ENCODE measurements at regions not wholly inside any gene's neighbourhood (a gene's known extent, or its start where the extent isn't known, plus 50 kb on each side); places are given as distances from the start of the nearest gene placed in this dataset.

DNA sequence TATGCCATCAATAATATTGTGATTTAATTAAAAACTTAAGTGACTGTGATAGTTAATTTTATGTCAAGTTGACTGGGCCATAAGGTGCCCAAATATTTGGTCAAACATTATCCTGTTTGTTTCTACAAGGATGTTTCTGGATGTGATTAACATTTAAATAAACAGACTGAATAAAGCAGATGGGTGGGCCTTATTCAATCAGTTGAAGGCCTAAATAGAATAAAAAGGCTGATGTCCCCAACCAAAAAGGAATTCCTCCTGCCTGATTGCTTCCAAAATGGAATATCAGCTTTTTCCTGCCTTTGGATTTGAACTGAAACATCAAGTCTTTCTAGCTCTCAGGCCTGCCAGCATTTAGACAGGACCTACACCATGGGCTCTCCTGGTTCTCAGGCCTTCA lies 961.7 kb downstream of the NTRK3 start:
- no peaks in the 10 kb centered on the region for H3K27me3 ChIP-seq (replicated peaks; ENCODE audit: control insufficient read depth, insufficient read depth, low read length)
- no peaks in the 10 kb centered on the region for H3K9me3 ChIP-seq (ENCODE audit: control insufficient read depth, low read length)
- H3K4me3 ChIP-seq (ENCODE audit: low read length) = no peak overlapping the region
- no peak overlapping the region for H3K9ac ChIP-seq (ENCODE audit: low read length)
- no peaks in the 10 kb centered on the region for H3K4me1 ChIP-seq (ENCODE audit: control insufficient read depth, insufficient read depth, low read length)
- no peak for DNase-seq (ENCODE audit: low read depth)
- no peaks in the 10 kb centered on the region for H3K36me3 ChIP-seq (ENCODE audit: control insufficient read depth, insufficient read depth, low read length, severe bottlenecking)

DNA sequence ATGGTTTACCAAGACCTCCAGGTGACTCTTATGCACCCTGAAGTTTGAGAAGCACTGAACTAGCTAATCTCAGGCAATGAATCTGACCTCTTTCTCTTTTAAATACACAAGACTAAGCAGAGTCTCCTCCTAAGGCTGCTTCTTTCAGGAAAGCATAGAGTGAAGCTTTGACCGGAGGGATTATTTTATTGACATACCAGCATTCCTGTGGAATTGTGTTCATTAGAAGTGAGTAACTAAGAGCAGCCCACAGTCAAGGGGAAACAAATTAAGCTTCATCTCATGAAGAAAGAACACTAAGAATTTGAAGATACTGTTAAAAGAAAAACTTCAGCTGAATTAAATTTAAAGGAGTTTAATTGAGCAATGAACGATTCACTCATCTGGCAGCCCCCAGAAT lies 963.5 kb downstream of the NTRK3 start:
- H3K27me3 ChIP-seq (replicated peaks; ENCODE audit: control insufficient read depth, insufficient read depth, low read length) = no peaks in the 10 kb centered on the region

DNA sequence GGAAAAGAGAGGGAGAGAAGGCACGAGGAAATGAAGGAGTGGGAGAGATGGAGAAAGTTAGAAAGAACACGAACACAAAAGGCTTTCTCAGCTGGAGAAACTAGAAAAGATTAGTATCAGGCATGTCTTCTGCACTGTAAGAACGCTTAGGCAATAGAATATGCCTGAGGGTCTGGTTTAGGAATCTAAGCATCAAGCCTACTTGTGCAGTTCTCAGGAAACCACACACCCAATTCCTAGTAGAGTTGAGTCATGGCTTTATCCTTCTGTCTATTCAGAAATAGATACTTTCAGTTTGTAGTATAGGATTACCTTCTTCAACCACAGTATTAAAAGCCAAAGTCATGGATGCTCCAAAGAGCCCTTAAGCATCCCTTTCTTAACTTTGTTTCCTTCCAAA lies 969.4 kb downstream of the NTRK3 start:
- no peaks in the 10 kb centered on the region for H3K36me3 ChIP-seq (ENCODE audit: control insufficient read depth, insufficient read depth, low read length, severe bottlenecking)
- H3K4me3 ChIP-seq (ENCODE audit: low read length) = no peak overlapping the region
- no peaks in the 10 kb centered on the region for H3K4me1 ChIP-seq (ENCODE audit: control insufficient read depth, insufficient read depth, low read length)
- DNase-seq (ENCODE audit: low read depth) = peak; percentile 79
- no peaks in the 10 kb centered on the region for H3K27me3 ChIP-seq (replicated peaks; ENCODE audit: control insufficient read depth, insufficient read depth, low read length)
- no peaks in the 10 kb centered on the region for H3K9me3 ChIP-seq (ENCODE audit: control insufficient read depth, low read length)
- no peak overlapping the region for H3K9ac ChIP-seq (ENCODE audit: low read length)

More for the DNA sequence above, 963.5 kb downstream of the NTRK3 start:
- no peaks in the 10 kb centered on the region for H3K4me1 ChIP-seq (ENCODE audit: control insufficient read depth, insufficient read depth, low read length)
- peak; percentile 3 for DNase-seq (ENCODE audit: low read depth)
- no peaks in the 10 kb centered on the region for H3K36me3 ChIP-seq (ENCODE audit: control insufficient read depth, insufficient read depth, low read length, severe bottlenecking)
- no peak overlapping the region for H3K4me3 ChIP-seq (ENCODE audit: low read length)
- no peak overlapping the region for H3K9ac ChIP-seq (ENCODE audit: low read length)
- H3K9me3 ChIP-seq (ENCODE audit: control insufficient read depth, low read length) = no peaks in the 10 kb centered on the region

DNA sequence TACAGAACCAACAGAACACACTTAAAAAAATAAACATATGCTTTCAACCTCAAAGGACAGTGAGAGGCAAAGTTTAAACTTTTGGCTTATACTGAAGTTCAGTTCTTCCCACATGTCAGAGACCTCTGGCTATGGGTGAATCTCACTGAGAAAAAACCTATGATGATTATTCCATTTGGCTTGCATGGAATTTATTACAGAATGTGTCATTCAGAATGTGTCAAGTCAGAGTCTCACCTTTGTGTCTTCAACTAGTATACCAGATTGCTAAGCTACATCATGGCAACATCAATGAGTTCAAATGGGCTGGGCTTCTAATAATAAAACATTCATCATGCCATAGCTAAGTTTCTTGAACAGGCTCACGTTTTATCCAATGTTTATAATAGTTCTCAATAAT lies 987.0 kb downstream of the NTRK3 start:
- no peak overlapping the region for H3K9ac ChIP-seq (ENCODE audit: low read length)
- DNase-seq (ENCODE audit: low read depth) = no peak
- no peaks in the 10 kb centered on the region for H3K27me3 ChIP-seq (replicated peaks; ENCODE audit: control insufficient read depth, insufficient read depth, low read length)
- no peaks in the 10 kb centered on the region for H3K9me3 ChIP-seq (ENCODE audit: control insufficient read depth, low read length)
- no peak overlapping the region for H3K4me3 ChIP-seq (ENCODE audit: low read length)
- no peaks in the 10 kb centered on the region for H3K36me3 ChIP-seq (ENCODE audit: control insufficient read depth, insufficient read depth, low read length, severe bottlenecking)
- H3K4me1 ChIP-seq (ENCODE audit: control insufficient read depth, insufficient read depth, low read length) = no peaks in the 10 kb centered on the region

DNA sequence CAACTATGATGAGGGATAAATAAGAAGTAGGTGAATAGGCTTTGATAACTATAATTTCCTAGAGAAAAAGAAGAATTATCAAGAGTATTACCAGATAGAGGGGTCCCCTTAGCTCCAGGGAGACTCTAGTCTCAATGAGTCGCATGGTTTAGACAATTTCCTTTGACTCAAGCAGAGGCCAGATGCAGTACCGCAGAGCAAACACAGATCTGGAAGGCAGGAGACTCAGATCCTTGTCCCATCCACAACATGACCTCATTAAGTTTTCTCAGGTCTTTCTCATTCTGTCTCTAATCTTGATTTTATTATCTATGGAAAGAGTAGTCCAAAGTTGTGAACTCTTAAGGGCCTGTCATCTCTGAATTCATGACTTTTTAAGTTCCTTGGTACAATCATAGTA lies 987.9 kb downstream of the NTRK3 start:
- Histone ChIP-seq H3K4me3 (ENCODE audit: low read length) (no peak overlapping the region), H3K9me3 (ENCODE audit: control insufficient read depth, low read length) (no peaks in the 10 kb centered on the region), H3K27me3 (replicated peaks; ENCODE audit: control insufficient read depth, insufficient read depth, low read length) (no peaks in the 10 kb centered on the region), H3K9ac (ENCODE audit: low read length) (no peak overlapping the region), H3K36me3 (ENCODE audit: control insufficient read depth, insufficient read depth, low read length, severe bottlenecking) (no peaks in the 10 kb centered on the region), H3K4me1 (ENCODE audit: control insufficient read depth, insufficient read depth, low read length) (no peaks in the 10 kb centered on the region)
- no peak for DNase-seq (ENCODE audit: low read depth)

DNA sequence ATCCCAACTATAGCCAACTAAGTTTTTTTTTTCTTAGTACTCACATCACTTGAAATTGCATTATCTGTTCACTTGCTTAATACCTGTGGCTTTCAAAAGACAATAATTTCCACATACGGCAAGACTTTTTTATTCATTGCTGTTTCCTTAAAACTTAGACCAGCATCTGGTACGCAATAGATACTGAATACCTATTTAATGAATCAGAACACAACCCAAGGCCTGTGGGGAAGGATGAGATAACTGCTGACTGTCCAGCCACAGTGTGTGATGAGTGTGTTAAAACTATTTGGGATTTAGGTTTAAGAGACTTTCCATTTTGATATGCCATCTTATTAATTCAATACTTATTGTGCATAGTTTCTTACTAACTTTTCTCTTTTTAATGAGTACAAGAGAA lies 988.7 kb downstream of the NTRK3 start:
- no peak overlapping the region for H3K4me3 ChIP-seq (ENCODE audit: low read length)
- H3K4me1 ChIP-seq (ENCODE audit: control insufficient read depth, insufficient read depth, low read length) = no peaks in the 10 kb centered on the region
- H3K36me3 ChIP-seq (ENCODE audit: control insufficient read depth, insufficient read depth, low read length, severe bottlenecking) = no peaks in the 10 kb centered on the region
- DNase-seq (ENCODE audit: low read depth) = peak; percentile 28
- H3K9ac ChIP-seq (ENCODE audit: low read length) = no peak overlapping the region
- no peaks in the 10 kb centered on the region for H3K27me3 ChIP-seq (replicated peaks; ENCODE audit: control insufficient read depth, insufficient read depth, low read length)
- H3K9me3 ChIP-seq (ENCODE audit: control insufficient read depth, low read length) = no peaks in the 10 kb centered on the region

DNA sequence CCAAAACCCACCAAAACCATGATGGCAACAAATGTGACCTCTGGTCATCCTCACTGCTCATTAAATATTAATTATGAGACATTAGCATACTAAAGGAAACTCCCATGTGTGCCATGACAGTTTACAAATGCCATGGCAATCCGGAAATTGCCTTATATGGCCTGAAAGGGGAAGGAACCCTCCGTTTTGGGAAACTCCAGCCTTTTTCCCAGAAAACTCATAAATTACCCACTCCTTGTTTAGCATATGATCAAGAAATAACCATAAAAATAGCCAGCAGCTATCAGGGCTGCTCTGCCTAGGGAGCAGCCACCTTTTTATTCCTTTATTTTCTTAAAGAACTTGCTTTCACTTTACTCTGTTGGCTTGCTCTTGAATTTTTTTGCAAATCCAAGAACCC lies 992.7 kb downstream of the NTRK3 start:
- no peak overlapping the region for H3K9ac ChIP-seq (ENCODE audit: low read length)
- H3K4me1 ChIP-seq (ENCODE audit: control insufficient read depth, insufficient read depth, low read length) = no peaks in the 10 kb centered on the region
- no peak for DNase-seq (ENCODE audit: low read depth)
- H3K27me3 ChIP-seq (replicated peaks; ENCODE audit: control insufficient read depth, insufficient read depth, low read length) = no peaks in the 10 kb centered on the region
- H3K36me3 ChIP-seq (ENCODE audit: control insufficient read depth, insufficient read depth, low read length, severe bottlenecking) = no peaks in the 10 kb centered on the region
- no peak overlapping the region for H3K4me3 ChIP-seq (ENCODE audit: low read length)
- H3K9me3 ChIP-seq (ENCODE audit: control insufficient read depth, low read length) = no peaks in the 10 kb centered on the region

DNA sequence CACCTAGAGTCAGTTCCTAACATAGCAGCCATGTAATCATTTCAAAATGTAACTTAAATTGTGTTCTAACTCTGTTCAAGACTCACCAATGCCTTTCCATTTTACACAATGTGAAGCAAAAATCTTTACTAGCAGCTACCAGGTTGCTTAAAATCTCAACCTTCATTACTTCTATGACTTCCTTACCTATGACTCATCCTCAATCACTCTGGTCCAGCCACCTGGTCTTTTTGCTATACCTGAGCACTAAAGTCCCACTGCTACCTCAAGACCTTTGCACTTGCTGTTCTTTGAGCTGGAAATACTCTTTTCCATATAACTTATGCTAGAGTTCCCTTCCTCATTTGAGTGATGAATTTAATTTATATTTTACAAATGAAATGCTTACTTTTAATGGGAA lies 993.2 kb downstream of the NTRK3 start:
- no peak for DNase-seq (ENCODE audit: low read depth)
- H3K36me3 ChIP-seq (ENCODE audit: control insufficient read depth, insufficient read depth, low read length, severe bottlenecking) = no peaks in the 10 kb centered on the region

DNA sequence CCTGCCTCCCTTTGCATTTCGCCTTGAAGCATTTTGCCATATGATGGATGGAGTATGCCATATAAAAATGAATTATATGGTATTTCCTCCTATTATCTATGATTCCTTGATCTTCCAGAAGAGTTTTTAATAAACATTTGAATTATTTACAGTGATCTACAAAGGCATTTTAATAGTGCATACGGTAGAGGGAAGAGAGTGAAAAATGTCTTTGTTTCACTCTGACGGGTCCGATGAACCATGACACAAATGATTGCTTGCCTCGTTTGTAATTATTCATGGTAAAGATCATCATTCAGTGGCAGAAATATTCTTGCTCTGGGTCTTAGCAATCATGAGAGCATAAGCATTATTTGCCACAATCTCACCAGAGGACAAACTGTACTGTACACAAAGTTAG lies 1010.9 kb downstream of the NTRK3 start:
- H3K9ac ChIP-seq (ENCODE audit: low read length) = no peak overlapping the region
- H3K27me3 ChIP-seq (replicated peaks; ENCODE audit: control insufficient read depth, insufficient read depth, low read length) = no peaks in the 10 kb centered on the region
- no peaks in the 10 kb centered on the region for H3K36me3 ChIP-seq (ENCODE audit: control insufficient read depth, insufficient read depth, low read length, severe bottlenecking)
- H3K9me3 ChIP-seq (ENCODE audit: control insufficient read depth, low read length) = no peaks in the 10 kb centered on the region
- DNase-seq (ENCODE audit: low read depth) = no peak
- no peaks in the 10 kb centered on the region for H3K4me1 ChIP-seq (ENCODE audit: control insufficient read depth, insufficient read depth, low read length)
- no peak overlapping the region for H3K4me3 ChIP-seq (ENCODE audit: low read length)

More for the DNA sequence above, 993.2 kb downstream of the NTRK3 start:
- Histone ChIP-seq H3K9ac (ENCODE audit: low read length) (no peak overlapping the region), H3K9me3 (ENCODE audit: control insufficient read depth, low read length) (no peaks in the 10 kb centered on the region), H3K4me1 (ENCODE audit: control insufficient read depth, insufficient read depth, low read length) (no peaks in the 10 kb centered on the region), H3K27me3 (replicated peaks; ENCODE audit: control insufficient read depth, insufficient read depth, low read length) (no peaks in the 10 kb centered on the region), H3K4me3 (ENCODE audit: low read length) (no peak overlapping the region)

DNA sequence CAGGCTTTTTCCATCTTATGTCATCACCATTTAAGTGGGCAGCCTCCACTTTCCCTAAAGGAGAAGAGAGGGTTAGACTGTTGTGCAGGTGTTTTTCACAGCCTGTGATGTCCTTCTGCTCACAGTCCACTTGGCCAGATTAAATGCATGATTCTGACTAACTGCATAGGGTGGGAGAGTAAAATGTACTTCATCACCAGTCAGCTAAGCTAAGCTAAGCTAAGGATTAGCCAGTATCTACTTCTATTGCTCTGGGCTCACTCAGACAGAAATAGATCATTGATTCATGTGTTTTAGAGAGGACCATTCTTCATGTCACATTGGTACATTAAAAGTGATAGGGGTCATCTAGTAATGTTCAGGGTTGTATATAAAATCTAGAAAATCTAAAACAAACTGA lies 1013.1 kb downstream of the NTRK3 start:
- no peak overlapping the region for H3K9ac ChIP-seq (ENCODE audit: low read length)
- H3K9me3 ChIP-seq (ENCODE audit: control insufficient read depth, low read length) = no peaks in the 10 kb centered on the region
- H3K36me3 ChIP-seq (ENCODE audit: control insufficient read depth, insufficient read depth, low read length, severe bottlenecking) = no peaks in the 10 kb centered on the region
- DNase-seq (ENCODE audit: low read depth) = no peak
- H3K4me1 ChIP-seq (ENCODE audit: control insufficient read depth, insufficient read depth, low read length) = no peaks in the 10 kb centered on the region
- H3K4me3 ChIP-seq (ENCODE audit: low read length) = no peak overlapping the region
- no peaks in the 10 kb centered on the region for H3K27me3 ChIP-seq (replicated peaks; ENCODE audit: control insufficient read depth, insufficient read depth, low read length)

DNA sequence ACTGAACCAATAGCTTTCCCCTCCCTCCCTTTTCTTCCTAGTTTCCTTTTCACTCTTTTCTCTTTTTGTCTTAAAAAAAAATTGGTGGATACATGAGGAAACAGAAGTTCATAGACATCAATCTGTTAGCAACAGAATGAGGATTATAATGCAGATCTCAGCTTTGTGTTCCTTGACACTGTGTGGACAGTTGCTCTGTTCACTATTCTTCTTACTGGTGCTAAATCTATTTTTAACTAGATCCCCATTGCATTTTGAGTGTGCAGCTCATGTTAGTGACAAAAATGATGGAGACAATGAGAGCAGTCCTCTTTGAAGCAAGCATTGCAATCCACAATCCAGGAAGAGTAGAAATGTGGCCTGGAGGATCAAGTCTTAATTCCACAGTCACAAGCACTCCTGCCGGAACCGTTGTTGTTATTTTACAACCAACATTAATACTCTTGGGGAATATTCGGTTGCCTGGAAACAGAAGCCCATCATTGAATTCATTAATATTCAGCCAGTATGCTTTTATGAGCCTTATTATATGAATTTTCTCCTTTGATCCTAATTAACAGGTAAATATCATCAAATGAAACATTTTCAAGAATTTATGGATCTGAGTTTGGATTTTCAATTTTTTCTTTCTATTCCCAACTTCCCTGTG lies 1016.8 kb downstream of the NTRK3 start:
- no peaks in the 10 kb centered on the region for H3K9me3 ChIP-seq (ENCODE audit: control insufficient read depth, low read length)
- H3K36me3 ChIP-seq (ENCODE audit: control insufficient read depth, insufficient read depth, low read length, severe bottlenecking) = no peaks in the 10 kb centered on the region
- no peak overlapping the region for H3K4me3 ChIP-seq (ENCODE audit: low read length)
- H3K27me3 ChIP-seq (replicated peaks; ENCODE audit: control insufficient read depth, insufficient read depth, low read length) = no peaks in the 10 kb centered on the region
- H3K9ac ChIP-seq (ENCODE audit: low read length) = no peak overlapping the region
- no peak for DNase-seq (ENCODE audit: low read depth)
- no peaks in the 10 kb centered on the region for H3K4me1 ChIP-seq (ENCODE audit: control insufficient read depth, insufficient read depth, low read length)

DNA sequence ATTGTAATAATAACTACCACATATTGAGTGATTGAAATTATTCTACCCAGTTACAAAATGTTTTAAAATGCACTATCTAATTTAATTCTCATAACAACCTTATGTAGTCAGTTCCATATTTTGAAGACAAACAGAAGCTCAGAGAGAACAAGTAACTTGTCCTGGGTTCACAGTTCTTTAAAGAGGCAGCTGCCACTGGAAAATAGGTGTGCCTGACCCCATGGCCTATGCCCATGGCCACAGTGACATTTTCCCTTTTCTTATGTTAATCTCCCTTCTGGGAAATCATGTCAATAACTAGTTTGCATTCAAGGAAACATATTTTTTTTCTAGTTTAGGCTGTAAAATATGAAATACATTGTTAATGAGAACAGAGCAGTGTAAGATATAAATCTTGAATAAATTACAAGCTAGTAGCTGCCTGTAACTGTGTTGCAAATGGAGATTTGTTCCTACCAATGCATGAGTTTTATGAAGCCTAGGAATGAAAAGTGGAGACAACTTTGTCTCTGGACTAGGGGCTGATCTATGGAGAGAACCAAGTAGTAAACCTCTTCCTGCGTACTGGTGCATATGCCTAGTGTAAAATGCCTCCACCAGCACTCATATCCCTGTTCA lies 1018.0 kb downstream of the NTRK3 start:
- no peaks in the 10 kb centered on the region for H3K4me1 ChIP-seq (ENCODE audit: control insufficient read depth, insufficient read depth, low read length)
- no peaks in the 10 kb centered on the region for H3K36me3 ChIP-seq (ENCODE audit: control insufficient read depth, insufficient read depth, low read length, severe bottlenecking)
- no peak overlapping the region for H3K9ac ChIP-seq (ENCODE audit: low read length)
- DNase-seq (ENCODE audit: low read depth) = no peak
- no peaks in the 10 kb centered on the region for H3K9me3 ChIP-seq (ENCODE audit: control insufficient read depth, low read length)
- no peaks in the 10 kb centered on the region for H3K27me3 ChIP-seq (replicated peaks; ENCODE audit: control insufficient read depth, insufficient read depth, low read length)
- H3K4me3 ChIP-seq (ENCODE audit: low read length) = no peak overlapping the region

Measured in adipocyte (in vitro differentiated cells).